Fibroblast of lung (primary cell): ENCODE measurements at regions not wholly inside any gene's neighbourhood (a gene's known extent, or its start where the extent isn't known, plus 50 kb on each side); places are given as distances from the start of the nearest gene placed in this dataset.

Experiments
- CTCF ChIP-seq, 2 donors: IDR thresholded peaks in 1 of 2; conservative IDR thresholded peaks in 1 of 2; 1 replicate in 1 of 2; 2 replicates in 1 of 2; pipeline ENCODE4 v1.5.1; 2011 to 2012; ENCODE audit warnings: low read length in 2 of 2, control low read depth in 1 of 2, inconsistent platforms in 1 of 2, low read depth in 1 of 2, mild to moderate bottlenecking in 1 of 2
- EZH2 ChIP-seq: IDR thresholded peaks from 2 replicates; pipeline ENCODE4 v1.5.1; 2012; ENCODE audit warnings: low read length, control low read depth, mild to moderate bottlenecking; ENCODE audit errors: missing control alignments

GRCh38 chr14:83133981-83134645, 1600.5 kb upstream of the SEL1L start:
- TF ChIP-seq CTCF (conservative IDR thresholded peaks at IDR 0.05 in 1 of 2, IDR thresholded peaks at IDR 0.05 in 1 of 2; ENCODE audit: low read depth in 1 of 2, low read length in 2 of 2), result no peak
- TF ChIP-seq EZH2, result no peak
